GM21529 (cell line): ENCODE measurements at regions not wholly inside any gene's neighbourhood (a gene's known extent, or its start where the extent isn't known, plus 50 kb on each side); places are given as distances from the start of the nearest gene placed in this dataset.
"Not testable (repeated sequence)": the region's sequence is repeated elsewhere in the genome, so short reads cannot be mapped to it uniquely, and the experiment has no call there.

Experiments used
- ATAC-seq: cut with Tn5 transposase; IDR thresholded peaks from one replicate; pipeline ENCODE4 v1.9.1; 2021; ENCODE audit not compliant: unreplicated experiment

DNA sequence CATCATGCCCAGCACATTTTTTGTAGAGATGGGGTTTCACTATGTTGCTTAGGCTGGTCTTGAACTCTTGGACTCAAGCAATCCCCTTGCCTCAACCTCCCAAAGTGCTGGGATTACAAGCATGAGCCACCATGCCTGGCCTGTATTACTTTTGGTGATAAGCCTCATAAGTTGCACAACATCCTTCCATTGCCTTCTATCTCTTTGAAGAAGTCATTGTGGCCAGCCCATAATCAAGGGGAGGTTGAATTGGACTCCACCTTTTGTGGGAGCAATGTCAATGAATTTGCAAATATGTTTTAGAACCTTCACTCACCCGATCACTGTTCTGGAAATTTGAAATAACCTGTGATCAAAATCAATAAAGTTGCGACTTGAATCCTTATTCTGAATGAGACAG is 104.3 kb upstream of the CLINT1 start:
- ATAC-seq = no peak

DNA sequence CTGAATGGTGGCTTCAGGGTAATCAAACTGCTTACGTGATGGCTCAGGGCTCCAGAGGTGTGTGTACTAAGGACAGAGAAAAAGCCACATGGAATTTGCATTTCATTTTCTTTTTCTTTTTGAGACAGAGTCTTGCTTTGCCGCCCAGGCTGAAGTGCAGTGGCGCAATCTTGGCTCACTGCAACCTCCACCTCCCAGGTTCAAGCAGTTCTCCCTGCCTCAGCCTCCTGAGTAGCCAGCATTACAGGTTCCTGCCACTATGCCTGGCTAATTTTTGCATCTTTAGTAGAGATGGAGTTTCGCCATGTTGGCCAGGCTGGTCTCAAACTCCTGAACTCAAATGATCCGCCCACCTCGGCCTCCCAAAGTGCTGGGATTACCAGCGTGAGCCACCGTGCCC is 103.7 kb upstream of the CLINT1 start:
- not testable (repeated sequence) for ATAC-seq

DNA sequence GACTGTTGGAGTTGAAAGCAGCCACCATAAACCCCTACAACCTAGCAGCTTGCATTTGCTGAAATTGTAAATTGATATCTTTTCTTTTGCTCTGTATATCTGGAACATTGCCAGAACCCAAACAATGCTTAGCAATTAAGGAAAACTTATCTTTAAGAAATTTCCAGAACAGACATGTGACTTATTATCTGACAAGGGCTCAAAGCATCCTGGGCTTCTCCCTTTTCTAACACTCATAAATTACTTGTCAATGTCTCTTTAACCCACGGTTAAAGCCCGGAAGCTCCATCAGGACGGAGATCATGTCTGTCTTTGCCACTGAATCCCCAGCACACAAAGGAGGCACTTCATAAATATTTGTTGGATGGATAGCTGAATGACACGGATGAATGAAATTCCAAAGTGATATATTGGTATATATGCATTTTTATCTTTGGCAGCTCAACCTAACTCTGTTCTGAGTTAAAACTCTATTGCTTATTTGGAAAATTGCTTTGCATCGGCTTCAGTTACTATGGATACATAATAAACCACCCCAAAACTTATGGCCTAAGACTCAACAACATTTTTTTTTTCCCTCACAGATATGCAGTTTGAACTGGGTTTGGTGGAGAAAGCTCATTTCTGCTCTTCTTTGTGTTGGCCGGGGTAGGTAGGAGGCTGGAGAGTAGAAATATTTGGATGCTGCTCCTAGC is 103.1 kb upstream of the CLINT1 start:
- ATAC-seq = no peak

DNA sequence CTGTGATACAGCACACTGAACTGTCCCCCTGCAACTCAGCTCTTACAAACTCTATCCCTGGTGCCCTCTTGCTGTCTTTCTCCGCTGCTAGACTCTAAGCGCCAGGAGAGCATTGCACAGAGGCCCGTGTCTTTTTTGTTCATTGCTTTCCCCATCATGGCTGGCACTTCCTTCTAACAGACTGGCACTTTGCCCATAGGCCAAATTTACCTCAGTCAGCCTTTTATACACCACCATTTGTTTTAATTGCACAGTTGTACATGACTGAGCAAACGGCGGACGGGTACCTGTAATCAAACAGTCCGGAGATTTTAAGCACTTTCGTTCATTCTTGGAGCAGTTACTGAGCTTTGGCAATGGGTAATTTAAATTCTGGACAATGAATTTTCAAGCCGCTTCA is 102.2 kb upstream of the CLINT1 start:
- no peak for ATAC-seq

DNA sequence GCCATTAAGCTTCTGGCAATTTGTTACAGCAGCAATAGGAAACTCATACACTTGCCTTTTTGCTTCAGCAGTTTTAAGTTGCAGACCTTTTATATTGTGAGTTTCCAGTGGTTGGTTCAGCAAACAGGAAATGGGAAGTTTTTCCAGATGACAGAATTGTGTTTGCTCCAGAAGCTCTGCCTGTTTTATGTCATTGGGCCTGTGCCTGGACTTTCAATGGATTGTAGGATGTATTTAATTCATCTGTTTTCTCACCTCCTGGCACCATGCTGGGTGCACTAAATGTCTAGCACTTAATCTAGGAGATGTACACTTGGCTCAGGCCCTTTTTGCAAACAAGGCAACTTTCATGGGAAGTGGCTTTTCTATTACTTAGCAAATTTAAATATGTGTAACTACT is 100.4 kb upstream of the CLINT1 start:
- no peak for ATAC-seq

DNA sequence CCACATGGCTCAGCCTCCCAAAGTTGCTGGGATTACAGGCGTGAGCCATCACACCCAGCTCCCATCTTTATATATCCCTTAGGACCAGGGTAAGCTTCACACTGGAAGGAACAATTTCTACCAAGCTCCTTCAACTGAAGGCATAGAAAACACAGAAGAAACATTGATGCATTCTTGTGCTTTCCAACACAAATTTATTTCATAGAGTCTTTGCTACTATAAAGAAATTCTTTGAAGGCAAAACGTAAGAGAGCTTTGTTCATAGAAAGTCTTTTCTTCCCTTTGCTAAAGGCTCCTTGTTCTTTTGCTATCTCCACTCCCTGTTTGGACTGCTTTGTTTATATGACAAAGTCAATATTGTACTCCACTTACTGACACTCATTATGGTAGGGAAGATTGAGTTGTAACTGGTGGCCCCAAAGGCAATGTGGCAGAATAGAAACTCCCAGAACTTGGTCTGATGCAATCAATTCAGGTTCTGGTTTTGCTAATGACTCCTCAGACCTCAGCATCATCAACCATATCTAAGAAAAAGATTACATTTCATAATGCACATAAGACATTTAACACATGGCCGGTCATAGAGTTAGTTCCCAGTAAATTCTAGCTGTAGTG is 97.4 kb upstream of the CLINT1 start:
- no peak for ATAC-seq

DNA sequence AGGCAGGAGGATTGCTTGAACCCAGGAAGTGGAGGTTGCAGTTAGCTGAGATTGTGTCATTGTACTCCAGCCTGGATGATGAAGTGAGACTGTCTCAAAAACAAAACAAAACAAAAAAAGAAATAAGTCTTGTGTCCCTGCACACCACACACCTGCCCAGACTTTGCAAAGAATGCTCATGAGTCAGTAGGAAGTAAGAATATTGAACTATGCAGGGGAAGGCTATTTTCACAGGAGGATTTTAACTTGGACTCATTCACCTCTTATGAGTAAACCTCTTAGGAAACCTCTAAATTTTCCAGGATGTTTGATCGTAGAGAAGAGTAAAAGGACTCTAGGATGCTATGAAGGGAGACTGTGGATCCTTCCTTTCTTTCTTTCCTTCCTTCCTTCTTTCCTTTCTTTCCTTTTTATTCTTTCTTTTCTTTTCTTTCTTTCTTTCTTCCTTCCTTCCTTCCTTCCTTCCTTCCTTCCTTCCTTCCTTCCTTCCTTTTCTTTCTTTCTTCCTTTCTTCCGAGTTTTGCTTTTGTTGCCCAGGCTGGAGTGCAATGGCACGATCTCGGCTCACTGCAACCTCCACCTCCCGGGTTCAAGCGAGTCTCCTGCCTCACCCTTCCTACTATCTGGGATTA is 96.7 kb upstream of the CLINT1 start:
- ATAC-seq = no peak

DNA sequence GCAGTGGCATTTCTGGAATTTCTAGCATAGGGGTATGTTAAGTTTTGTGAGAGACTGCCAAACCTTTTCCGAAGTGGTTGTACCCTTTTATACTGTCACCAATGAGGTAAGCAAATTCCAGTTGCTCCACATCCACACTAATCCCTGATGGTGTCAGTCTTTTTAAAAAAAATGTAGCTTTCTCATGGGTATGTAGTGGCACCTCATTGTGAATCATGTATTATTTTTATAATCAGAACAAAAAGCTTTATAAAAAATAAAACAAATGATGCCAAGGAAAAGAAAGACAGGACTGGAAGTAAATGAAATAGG is 93.4 kb upstream of the CLINT1 start:
- no peak for ATAC-seq

DNA sequence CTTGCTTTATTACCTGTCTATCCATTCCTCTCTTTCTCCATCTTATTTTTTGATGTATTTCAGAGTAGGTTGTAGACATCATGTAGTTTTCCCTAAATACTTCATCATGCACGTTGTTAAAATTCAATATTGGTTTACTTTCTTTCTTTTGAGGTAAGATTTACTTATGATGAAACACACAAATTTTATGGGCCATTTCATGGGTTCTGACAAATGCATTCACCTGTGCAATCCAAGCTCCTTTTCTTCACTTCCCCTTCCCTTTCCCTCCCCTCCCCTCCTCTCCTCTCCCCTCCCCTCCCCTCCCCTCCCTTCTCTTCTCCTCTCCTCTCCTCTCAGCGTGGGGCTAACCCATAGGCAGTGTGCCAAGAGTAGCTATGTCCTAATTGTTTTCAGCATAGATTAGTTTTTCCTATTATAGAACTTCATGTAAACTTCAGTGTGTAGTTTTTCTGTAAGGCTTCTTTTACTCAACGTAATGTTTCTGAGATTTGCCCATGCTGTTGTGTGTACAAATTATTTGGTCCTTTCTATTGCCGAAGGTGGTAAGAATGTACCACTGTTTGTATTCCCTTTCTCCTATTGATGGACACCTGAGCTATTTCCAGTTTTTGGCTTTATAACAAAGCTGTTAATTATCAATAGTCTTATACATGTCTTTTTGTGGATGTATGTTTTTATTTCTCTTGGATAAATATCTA is 92.9 kb upstream of the CLINT1 start:
- no peak for ATAC-seq

DNA sequence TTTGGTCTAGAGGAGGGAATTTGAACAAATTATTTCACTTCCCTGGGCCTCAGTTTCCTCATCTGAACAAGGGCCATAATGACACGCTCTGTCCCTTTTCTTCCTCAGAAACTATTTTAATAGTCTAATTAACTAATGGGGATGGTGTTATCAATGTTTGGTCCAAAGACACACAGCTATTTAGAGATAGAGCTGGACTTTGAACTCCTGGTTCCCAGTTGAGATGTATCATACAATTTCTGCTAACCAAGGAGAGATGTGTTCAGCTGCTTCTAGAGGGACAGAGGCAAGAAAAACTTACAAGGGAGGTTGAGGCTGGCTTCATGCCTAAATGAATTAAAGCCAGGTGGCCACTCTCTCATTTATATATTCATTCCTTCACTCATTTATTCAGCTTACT is 90.6 kb upstream of the CLINT1 start:
- ATAC-seq = no peak

DNA sequence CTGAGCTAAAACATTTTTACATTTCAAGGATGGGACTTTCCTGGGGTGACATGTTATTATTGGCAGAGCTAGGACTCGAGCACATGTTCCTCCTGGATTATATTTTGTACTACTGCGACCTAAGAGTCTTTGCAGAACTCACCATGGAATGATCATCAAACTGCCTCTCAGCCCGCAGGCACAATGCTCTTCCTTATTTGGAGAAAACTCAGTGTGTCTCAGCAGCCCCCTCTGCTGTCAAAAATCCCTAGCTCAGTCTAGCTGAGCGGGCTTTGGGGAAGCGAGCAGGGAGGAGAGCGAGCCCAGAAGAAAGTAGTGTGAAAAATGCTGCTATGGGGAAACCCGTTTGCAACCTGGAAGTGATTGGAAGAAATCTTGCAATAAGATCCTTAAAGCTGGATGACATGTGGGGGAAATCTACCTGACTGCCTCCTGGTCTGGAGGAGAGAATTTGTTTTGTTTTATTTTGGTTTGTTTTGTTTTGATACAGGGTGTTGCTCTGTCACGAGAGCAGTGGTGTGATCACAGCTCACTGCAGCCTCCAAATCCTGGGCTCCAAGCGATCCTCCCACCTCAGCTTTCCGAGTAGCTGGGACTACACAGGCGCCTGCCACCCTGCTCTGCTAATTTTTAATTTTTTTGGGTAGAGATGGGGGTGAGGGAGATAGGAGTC is 89.9 kb upstream of the CLINT1 start:
- peak; percentile 97 for ATAC-seq

DNA sequence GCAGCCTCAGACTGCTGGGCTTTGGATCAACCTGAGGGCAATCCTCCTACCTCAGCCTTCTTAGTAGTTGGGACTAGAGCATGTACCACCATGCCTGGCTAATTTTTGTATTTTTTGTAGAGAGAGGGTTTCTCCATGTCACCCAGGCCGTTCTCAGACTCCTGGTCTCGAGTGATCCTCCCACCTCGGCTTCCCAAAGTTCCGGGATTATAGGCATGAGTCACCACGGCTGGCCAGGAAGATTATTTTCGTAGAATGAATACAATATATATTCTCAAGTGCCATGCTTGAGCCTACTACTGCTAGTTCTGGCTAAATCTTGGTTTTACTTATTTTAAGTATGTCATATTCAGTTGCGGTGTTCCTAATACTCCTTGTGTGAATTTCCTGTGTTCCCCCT is 88.2 kb upstream of the CLINT1 start:
- no peak for ATAC-seq

DNA sequence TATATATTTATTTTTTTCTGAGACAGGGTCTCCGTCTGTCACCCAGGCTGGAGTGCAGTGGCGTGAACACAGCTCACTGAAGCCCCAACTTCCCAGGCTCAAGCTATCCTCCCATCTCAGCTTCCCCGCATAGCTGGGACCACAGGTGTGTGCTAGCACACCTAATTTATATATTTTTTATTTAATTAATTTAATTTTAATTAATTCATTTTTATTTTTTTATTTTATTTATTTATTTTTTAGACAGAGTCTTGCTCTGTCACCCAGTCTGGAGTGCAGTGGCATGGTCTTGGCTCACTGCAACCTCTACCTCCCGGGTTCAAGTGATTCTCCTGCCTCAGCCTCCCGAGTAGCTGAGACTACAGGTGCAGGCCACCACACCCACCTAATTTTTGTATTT is 86.9 kb upstream of the CLINT1 start:
- not testable (repeated sequence) for ATAC-seq

DNA sequence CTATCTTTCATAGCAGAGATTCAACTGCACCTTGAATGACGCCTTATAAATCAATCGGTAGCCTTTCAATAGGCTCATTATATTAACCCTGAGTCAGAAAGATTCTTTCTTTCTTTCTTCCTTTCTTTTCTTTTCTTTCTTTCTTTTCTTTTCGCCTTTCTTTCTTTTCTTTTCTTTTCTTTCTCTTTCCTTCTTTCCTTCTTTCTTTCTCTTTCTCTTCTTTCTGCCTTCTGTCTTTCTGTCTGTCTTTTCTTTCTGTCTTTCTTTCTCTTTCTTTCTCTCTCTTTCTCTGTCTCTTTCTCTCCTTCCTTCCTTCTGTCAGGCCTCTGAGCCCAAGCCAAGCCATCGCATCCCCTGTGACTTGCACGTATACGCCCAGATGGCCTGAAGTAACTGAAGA is 86.0 kb upstream of the CLINT1 start:
- ATAC-seq = no peak

DNA sequence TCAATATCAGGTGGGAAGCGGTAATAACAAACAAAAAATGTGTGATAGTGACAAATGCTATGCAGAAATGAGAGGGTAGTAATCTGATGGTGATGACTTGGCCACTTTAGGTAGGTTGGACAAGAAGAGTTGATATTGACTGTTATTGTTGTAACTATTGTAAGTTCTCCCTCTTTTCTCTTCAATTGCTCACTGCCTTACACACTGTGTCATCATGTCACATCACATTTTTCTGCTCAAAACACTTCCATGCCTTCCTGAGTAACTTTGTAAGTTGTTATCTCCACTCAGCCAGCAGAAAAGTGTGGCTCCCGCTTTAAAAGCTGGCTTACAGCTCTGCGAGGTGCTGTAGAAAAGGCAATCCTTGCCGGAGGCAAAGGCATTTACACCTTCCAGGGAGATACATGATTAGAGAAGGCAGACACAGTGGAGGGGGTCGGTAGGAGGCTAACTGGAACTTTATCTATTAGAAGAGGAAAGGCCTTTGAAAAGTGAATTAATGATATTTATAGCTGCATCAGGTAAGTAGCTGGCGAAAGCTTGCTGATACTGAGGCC is 85.2 kb upstream of the CLINT1 start:
- no peak for ATAC-seq

DNA sequence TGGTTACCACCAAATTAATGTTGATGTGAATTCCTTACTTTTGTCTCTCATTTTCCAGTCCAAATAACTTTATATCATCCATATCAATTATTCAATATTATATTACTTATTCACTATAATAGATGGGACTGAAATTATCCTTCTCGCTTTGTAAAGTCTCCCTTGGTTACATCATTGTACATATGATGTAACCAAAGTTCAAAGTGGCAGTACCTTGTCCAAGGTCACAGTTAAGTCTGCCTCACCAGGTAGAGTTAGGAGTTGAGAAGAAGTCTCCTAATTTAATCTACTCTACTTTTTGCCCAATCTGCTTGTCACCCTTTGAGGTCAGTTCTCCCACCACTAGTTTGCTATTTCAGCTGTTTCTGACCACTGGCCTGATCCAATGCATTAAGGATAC is 83.7 kb upstream of the CLINT1 start:
- ATAC-seq = no peak

DNA sequence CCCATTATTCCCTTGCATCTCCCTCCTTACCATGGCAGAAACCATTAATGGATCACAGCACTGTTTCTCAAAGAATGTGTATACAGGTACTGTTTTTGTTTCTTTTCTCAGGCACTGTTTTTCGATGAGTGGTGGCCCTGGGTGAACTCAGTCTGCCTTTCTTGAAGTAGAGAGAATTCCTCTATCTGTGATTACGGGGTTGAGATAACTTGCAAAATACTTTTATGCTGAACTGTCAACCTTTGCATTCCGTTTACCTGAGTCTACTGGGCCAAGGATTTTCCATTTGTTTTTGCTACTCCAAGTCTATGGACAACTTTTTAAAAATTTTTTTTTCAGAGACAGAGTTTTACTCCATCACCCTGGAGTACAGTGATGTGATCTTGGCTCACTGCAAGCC is 82.7 kb upstream of the CLINT1 start:
- no peak for ATAC-seq

DNA sequence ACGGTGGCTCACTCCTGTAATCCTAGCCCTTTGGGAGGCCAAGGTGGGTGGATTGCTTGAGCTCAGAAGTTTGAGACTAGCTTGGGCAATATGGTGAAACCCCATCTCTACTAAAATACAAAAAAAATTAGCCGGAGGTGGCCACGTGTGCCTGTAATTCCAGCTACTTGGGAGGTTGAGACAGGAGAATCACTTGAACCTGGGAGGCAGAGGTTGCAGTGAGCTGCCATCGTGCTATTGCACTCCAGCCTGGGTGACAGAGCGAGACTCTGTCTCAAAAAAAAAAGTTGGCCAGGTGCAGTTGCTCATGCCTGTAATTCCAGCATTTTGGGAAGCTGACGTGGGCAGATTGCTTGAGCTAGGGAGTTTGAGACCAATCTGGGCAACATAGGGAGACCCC is 79.2 kb upstream of the CLINT1 start:
- not testable (repeated sequence) for ATAC-seq

DNA sequence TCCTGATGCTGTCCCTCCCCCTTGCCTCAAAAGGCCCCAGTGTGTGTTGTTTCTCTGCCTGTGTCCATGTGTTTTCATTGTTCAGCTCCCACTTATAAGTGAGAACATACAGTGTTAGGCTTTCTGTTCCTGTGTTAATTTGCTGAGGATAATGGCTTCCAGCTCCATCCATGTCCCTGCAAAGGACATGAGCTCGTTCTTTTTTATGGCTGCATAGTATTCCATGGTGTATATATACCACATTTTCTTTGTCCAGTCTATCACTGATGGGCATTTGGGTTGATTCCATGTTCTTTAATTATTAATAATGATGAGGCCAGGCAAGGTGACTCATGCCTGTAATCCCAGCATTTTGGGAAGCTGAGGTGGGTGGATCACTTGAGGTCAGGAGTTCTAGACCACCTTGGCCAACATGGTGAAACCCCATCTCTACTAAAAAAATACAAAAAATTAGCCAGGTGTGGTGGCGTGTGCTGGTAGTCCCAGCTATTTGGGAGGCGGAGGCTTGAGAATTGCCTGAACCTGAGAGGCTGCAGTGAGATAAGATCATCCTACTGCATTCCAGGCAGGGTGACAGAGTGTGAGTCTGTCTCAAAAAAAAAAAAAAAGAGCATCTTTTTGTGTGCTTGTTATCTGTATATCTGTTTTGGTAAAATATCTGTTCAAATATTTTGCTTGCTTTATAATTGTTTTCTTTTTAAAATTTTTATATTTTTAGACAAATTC is 78.0 kb upstream of the CLINT1 start:
- ATAC-seq = not testable (repeated sequence)

DNA sequence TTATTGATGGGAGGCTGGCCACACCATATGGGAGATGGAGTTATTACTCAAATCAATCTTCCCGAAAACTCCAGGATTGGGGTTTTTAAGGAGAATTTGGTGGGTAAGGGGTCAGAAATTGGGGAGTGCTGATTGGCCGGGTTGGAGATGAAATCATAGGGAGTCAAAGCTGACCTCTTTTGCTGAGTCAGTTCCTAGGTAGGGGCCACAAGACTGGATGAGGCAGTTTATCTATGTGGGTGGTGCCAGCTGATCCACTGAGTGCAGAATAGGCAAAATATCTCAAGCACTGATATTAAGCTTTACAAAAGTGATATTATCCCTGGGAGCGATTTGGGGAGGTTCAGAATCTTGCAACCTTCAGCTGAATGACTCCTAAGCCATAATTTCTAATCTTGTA is 75.7 kb upstream of the CLINT1 start:
- ATAC-seq = no peak

DNA sequence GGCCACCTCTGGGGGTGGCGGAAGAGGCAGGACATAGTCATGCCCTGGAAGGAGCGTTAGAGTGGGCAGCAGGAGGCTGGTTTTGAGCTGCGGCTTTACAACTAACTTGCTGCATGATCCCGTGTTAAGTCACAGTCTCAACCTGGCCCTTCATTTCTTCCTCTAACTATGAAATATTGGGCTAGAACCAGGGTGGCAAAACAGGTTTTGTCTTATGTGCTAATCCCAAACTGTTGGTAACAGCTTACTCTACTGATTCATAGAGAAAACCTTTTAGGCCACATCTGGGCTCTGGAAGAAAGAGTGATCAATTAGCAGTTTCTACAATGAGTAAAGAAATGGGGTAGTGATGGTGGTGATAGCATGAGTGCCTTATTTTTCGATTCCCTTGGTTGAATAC is 74.1 kb upstream of the CLINT1 start:
- no peak for ATAC-seq
